ENCODE measurements at regions not wholly inside any gene's neighbourhood (a gene's known extent, or its start where the extent isn't known, plus 50 kb on each side); places are given as distances from the start of the nearest gene placed in this dataset.

GRCh38 chr3:137293086-137293485 is 335.3 kb downstream of the IL20RB start:
- Histone ChIP-seq H3K36me3 (ENCODE audit: insufficient read depth, low read length) (no peaks in the 10 kb centered on the region), H3K9me3 (ENCODE audit: low read length) (no peaks in the 10 kb centered on the region), H3K4me1 (ENCODE audit: insufficient read depth, low read length, poor library complexity, severe bottlenecking) (no peaks in the 10 kb centered on the region), H3K79me2 (ENCODE audit: insufficient read depth, low read depth, low read length) (no peaks in the 10 kb centered on the region), H4K20me1 (ENCODE audit: insufficient read depth, low read length) (no peaks in the 10 kb centered on the region; the same call in 1 of the 2 replicates), H3K4me3 (ENCODE audit: low read depth, low read length, poor library complexity, severe bottlenecking) (no peak overlapping the region), H3K27ac (ENCODE audit: low read depth, low read length, poor library complexity, severe bottlenecking) (no peak overlapping the region), H3K4me2 (ENCODE audit: low read length) (no peak overlapping the region), H3K9me2 (ENCODE audit: insufficient read depth, low read length) (no peaks in the 10 kb centered on the region), H2AFZ (ENCODE audit: low read length) (no peak overlapping the region)
- TF ChIP-seq EZH2phosphoT487 (IDR thresholded peaks at IDR 0.05; ENCODE audit: borderline replicate concordance, low read depth, low read length), result no peak
- no peak for TF ChIP-seq CTCF (conservative IDR thresholded peaks at IDR 0.05; ENCODE audit: low read length)
- no peak for DNase-seq (ENCODE audit: low spot score)
- CTCF ChIA-PET (ENCODE audit: unreplicated experiment), result no interaction called here
- POLR2A ChIA-PET, result no interaction called here
- BruUV-seq (replicated peaks), result no TSS peak
- intact Hi-C loops (cut with micrococcal nuclease; ENCODE audit: unreplicated experiment), result no loop called here

GRCh38 chr3:137294139-137294538 is 336.4 kb downstream of the IL20RB start:
- Histone ChIP-seq H3K79me2 (ENCODE audit: insufficient read depth, low read depth, low read length) (no peaks in the 10 kb centered on the region), H3K4me2 (ENCODE audit: low read length) (no peak overlapping the region), H3K4me1 (ENCODE audit: insufficient read depth, low read length, poor library complexity, severe bottlenecking) (no peaks in the 10 kb centered on the region), H3K9me3 (ENCODE audit: low read length) (no peaks in the 10 kb centered on the region), H4K20me1 (ENCODE audit: insufficient read depth, low read length) (no peaks in the 10 kb centered on the region; the same call in 1 of the 2 replicates), H2AFZ (ENCODE audit: low read length) (no peak overlapping the region), H3K9me2 (ENCODE audit: insufficient read depth, low read length) (no peaks in the 10 kb centered on the region), H3K27ac (ENCODE audit: low read depth, low read length, poor library complexity, severe bottlenecking) (no peak overlapping the region), H3K4me3 (ENCODE audit: low read depth, low read length, poor library complexity, severe bottlenecking) (no peak overlapping the region), H3K36me3 (ENCODE audit: insufficient read depth, low read length) (no peaks in the 10 kb centered on the region)
- no peak for DNase-seq (ENCODE audit: low spot score)
- no TSS peak for BruUV-seq (replicated peaks)
- no peak for TF ChIP-seq CTCF (conservative IDR thresholded peaks at IDR 0.05; ENCODE audit: low read length)
- no peak for TF ChIP-seq EZH2phosphoT487 (IDR thresholded peaks at IDR 0.05; ENCODE audit: borderline replicate concordance, low read depth, low read length)
- ChIA-PET CTCF (ENCODE audit: unreplicated experiment) (no interaction called here), POLR2A (interaction anchor here (0.7 to 1.1 kb wide), 2 partner anchors 10 to 436 kb away, joined by 3 read pairs; no protein-coding TSS in a partner anchor)
- intact Hi-C loops (cut with micrococcal nuclease; ENCODE audit: unreplicated experiment), result no loop called here

DNA sequence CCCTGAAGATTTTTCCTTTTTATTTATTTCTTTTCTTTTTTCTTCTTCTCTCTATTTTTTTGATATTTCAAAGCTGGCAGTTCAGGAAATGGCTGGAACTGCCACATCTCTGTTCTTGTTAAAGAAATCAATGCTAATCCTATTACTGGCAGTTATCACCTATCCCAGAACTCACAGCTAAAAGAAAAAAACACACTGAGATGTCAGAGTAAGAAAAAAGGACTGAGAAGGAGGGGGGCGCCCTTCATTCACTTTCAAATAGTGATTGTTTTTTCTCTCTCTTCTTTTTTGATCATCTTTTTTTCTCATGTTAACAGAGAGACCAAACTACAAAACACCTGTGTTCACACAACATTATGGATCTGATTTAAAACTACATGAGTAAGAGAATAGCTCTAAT is 337.1 kb downstream of the IL20RB start:
- ChIA-PET POLR2A (interaction anchor here (1.0 kb wide), 1 partner anchor 24 kb away, joined by 4 read pairs; no protein-coding TSS in a partner anchor), CTCF (ENCODE audit: unreplicated experiment) (no interaction called here)
- no peaks in the 10 kb centered on the region for H3K79me2 ChIP-seq (ENCODE audit: insufficient read depth, low read depth, low read length)
- H3K36me3 ChIP-seq (ENCODE audit: insufficient read depth, low read length), result no peaks in the 10 kb centered on the region
- TF ChIP-seq EZH2phosphoT487 (IDR thresholded peaks at IDR 0.05; ENCODE audit: borderline replicate concordance, low read depth, low read length), result no peak
- 0 out of 2 replicates have a peak, but pooled peaks have one; percentile 12 for TF ChIP-seq CTCF (conservative IDR thresholded peaks at IDR 0.05; ENCODE audit: low read length)
- no peak for DNase-seq (ENCODE audit: low spot score)
- H3K9me3 ChIP-seq (ENCODE audit: low read length), result no peaks in the 10 kb centered on the region
- H3K4me1 ChIP-seq (ENCODE audit: insufficient read depth, low read length, poor library complexity, severe bottlenecking), result no peaks in the 10 kb centered on the region
- intact Hi-C loops (cut with micrococcal nuclease; ENCODE audit: unreplicated experiment), result no loop called here
- no peak overlapping the region for H3K4me3 ChIP-seq (ENCODE audit: low read depth, low read length, poor library complexity, severe bottlenecking)
- no peak overlapping the region for H3K4me2 ChIP-seq (ENCODE audit: low read length)
- BruUV-seq (replicated peaks), result no TSS peak
- H2AFZ ChIP-seq (ENCODE audit: low read length), result no peak overlapping the region
- no peaks in the 10 kb centered on the region; the same call in 1 of the 2 replicates for H4K20me1 ChIP-seq (ENCODE audit: insufficient read depth, low read length)
- no peaks in the 10 kb centered on the region for H3K9me2 ChIP-seq (ENCODE audit: insufficient read depth, low read length)
- H3K27ac ChIP-seq (ENCODE audit: low read depth, low read length, poor library complexity, severe bottlenecking), result no peak overlapping the region
